OCI-LY3 (cell line): ENCODE measurements at regions not wholly inside any gene's neighbourhood (a gene's known extent, or its start where the extent isn't known, plus 50 kb on each side); places are given as distances from the start of the nearest gene placed in this dataset.

Experiments
- CTCF ChIP-seq: fragments of 200-600, 300-600 bp; sonication (generic); IDR thresholded peaks from 2 replicates; pipeline ENCODE4 v1.5.1; 2014; ENCODE audit warnings: antibody characterized with exemption, low read length, low read depth
- EZH2phosphoT487 ChIP-seq: fragments of 200-600 bp; shearing (Covaris generic); IDR thresholded peaks from 2 replicates; pipeline ENCODE4 v1.6.1; 2018; ENCODE audit warnings: antibody characterized with exemption, mixed run types, low read depth

- no peak for TF ChIP-seq CTCF
- no peak for TF ChIP-seq EZH2phosphoT487
Observed at GRCh38 chrX:46341767-46342322, 203.4 kb downstream of the ZNF674 start.
